Transverse colon (tissue), 4 donors: ENCODE measurements at regions not wholly inside any gene's neighbourhood (a gene's known extent, or its start where the extent isn't known, plus 50 kb on each side); places are given as distances from the start of the nearest gene placed in this dataset.

ENCODE experiments used
- DNase-seq: peaks from one replicate; pipeline ENCODE4 v3.0.0-alpha.2; 2019
- H3K27ac ChIP-seq, 4 donors: fragments of 200-600 bp; sonication (generic); 2 replicates each; pipeline ENCODE4 v1.5.1; 2016 to 2018; ENCODE audit warnings: inconsistent platforms in 4 of 4
- H3K27me3 ChIP-seq: fragments of 200-600 bp; sonication (generic); 2 replicates; pipeline ENCODE4 v1.5.1; 2017; ENCODE audit warnings: inconsistent platforms
- H3K36me3 ChIP-seq, 4 donors: fragments of 200-600 bp; sonication (generic); 2 replicates each; pipeline ENCODE4 v1.5.1; 2017 to 2019; ENCODE audit warnings: inconsistent platforms in 4 of 4
- H3K4me1 ChIP-seq, 4 donors: fragments of 200-600 bp; sonication (generic); 2 replicates each; pipeline ENCODE4 v1.5.1; 2017 to 2020; ENCODE audit warnings: inconsistent platforms in 4 of 4
- H3K4me3 ChIP-seq, 4 donors: fragments of 200-600 bp; sonication (generic); 1 replicate in 1 of 4; 2 replicates in 3 of 4; pipeline versions ENCODE4 v1.5.1 to v1.6.1; 2017 to 2019; ENCODE audit warnings: inconsistent platforms in 4 of 4
- H3K9me3 ChIP-seq, 2 donors: fragments of 200-600 bp; sonication (generic); 2 replicates each; pipeline ENCODE4 v1.5.1; 2017 to 2019; ENCODE audit warnings: inconsistent platforms in 2 of 2
- EP300 ChIP-seq: sonication (generic); formaldehyde crosslinking; IDR thresholded peaks from one replicate; pipeline ENCODE4 v1.6.1; 2017; ENCODE audit warnings: antibody characterized with exemption, low read depth
- POLR2A ChIP-seq: fragments of 450-650 bp; IDR thresholded peaks from one replicate; pipeline ENCODE4 v1.6.1; 2016; ENCODE audit warnings: antibody characterized with exemption, mild to moderate bottlenecking, moderate library complexity
- POLR2AphosphoS5 ChIP-seq, 3 donors: sonication (generic); formaldehyde crosslinking; IDR thresholded peaks; one replicate each; pipeline ENCODE4 v1.6.1; 2016; ENCODE audit warnings: antibody characterized with exemption in 3 of 3
- WGBS, 2 donors: methylation state at CpG; one replicate each; pipeline ENCODE4 v1.1.5; 2018; ENCODE audit warnings: low coverage in 1 of 2; 5-methylcytosine and 5-hydroxymethylcytosine counted together
- in situ Hi-C, 4 donors: fragments of 200-750 bp; cut with MboI; loops; one replicate each; pipeline versions ENCODE4 v1.15.0 to v1.15.1; 2017; ENCODE audit warnings: low sequenced_read_pairs in 3 of 4, low pct_ligation_motif_present in 1 of 4, low pct_unique_long_range_greater_than_20kb in 1 of 4
- intact Hi-C: fragments of 100-400 bp; cut with DNase I; formaldehyde crosslinking; loops from one replicate; pipeline ENCODE4 v1.15.1; 2023; ENCODE audit warnings: low total_unique reads
- TF ChIP-seq, protein P1 (sequence below), 5 experiments: fragments of 200-600 bp in 3 of 5; fragments of 450-650 bp in 2 of 5; sonication (generic) in 3 of 5; IDR thresholded peaks; 1 replicate in 2 of 5; 2 replicates in 3 of 5; pipeline ENCODE4 v1.5.1; 2016 to 2017; ENCODE audit warnings: antibody characterized with exemption in 5 of 5, inconsistent platforms in 3 of 5, mild to moderate bottlenecking in 2 of 5, moderate library complexity in 1 of 5

DNA sequence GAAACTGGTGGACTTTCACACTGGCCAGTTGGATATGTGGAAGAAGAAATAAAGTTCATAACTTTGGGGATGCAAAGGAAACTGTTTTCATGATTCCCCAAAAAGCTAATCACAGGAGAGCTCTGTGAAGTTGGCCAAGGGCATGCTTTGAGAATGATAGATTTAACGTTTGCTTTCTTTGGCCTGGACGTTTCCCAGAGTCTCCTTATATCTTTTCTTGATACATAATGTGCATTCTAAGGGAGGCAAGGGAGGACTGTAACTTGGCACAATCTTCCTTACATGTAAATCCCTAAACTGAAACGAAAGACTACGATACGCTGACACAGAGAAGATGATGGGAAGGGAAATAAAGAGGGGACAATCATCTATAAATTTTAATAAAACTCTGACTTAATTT is 176.5 kb upstream of the INHBA start:
- in situ Hi-C loops (no loop called here), intact Hi-C loops (no loop called here)
- no peak for DNase-seq
- Histone ChIP-seq H3K27me3 (no peaks in the 10 kb centered on the region), H3K27ac (no peak overlapping the region), H3K9me3 (no peaks in the 10 kb centered on the region), H3K4me1 (no peaks in the 10 kb centered on the region), H3K4me3 (no peak overlapping the region), H3K36me3 (no peaks in the 10 kb centered on the region)
- WGBS, 2 donors, result 80 to 88% methylated on average over 5 of the region's 5 CpGs
- TF ChIP-seq, protein P1, sequence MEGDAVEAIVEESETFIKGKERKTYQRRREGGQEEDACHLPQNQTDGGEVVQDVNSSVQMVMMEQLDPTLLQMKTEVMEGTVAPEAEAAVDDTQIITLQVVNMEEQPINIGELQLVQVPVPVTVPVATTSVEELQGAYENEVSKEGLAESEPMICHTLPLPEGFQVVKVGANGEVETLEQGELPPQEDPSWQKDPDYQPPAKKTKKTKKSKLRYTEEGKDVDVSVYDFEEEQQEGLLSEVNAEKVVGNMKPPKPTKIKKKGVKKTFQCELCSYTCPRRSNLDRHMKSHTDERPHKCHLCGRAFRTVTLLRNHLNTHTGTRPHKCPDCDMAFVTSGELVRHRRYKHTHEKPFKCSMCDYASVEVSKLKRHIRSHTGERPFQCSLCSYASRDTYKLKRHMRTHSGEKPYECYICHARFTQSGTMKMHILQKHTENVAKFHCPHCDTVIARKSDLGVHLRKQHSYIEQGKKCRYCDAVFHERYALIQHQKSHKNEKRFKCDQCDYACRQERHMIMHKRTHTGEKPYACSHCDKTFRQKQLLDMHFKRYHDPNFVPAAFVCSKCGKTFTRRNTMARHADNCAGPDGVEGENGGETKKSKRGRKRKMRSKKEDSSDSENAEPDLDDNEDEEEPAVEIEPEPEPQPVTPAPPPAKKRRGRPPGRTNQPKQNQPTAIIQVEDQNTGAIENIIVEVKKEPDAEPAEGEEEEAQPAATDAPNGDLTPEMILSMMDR (IDR thresholded peaks at IDR 0.05), result no peak
- no peak for TF ChIP-seq POLR2A
- TF ChIP-seq POLR2AphosphoS5 (IDR thresholded peaks at IDR 0.05), result no peak
- TF ChIP-seq EP300, result no peak

DNA sequence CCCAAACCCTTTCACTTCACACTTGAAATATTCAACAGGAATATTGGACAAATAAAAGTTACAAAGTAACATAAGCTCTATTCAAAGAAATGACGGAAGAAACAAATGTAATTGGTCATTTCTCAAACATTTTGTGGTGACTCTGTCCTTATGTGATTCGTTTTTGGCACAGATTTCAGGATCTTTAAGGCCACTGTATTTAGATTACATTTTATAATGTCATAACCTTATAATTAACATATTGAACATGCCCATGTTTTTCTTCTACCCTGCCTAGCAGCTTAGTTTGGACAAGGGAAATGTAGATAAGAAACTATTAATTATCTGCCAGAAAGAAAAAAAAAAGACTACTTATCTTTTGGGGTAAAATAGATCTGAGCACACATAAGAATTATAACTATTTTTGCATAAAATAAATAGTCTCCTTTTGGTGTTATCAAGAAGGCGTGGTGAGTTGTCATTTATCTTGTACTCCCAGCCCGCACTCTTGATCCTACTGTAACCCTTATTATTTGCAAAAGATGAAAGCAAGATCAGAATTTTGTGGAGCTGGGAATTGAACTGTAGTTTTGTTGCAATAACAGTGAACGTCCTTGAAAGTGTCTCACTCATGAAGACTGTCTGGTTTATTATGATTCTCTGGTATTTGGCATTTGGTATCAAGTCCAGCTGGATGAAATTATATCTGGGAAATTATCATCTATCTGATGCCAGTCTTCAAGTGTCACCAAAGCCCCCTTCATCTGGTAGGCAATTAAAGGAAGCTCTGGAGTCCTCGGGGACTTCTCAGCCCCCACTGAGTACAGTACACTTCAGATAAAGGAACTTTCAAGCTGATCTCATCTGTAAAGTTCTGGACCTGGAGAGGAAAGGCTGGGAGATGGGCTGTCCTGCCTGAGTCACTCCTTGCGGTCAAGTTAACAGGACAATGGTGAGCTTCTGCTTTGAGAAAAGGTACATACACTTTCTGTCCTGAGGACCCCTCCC is 175.7 kb upstream of the INHBA start:
- Histone ChIP-seq H3K36me3 (no peaks in the 10 kb centered on the region), H3K9me3 (no peaks in the 10 kb centered on the region), H3K4me3 (no peak overlapping the region), H3K4me1 (no peaks in the 10 kb centered on the region), H3K27me3 (no peaks in the 10 kb centered on the region), H3K27ac (no peak overlapping the region)
- no peak for DNase-seq
- TF ChIP-seq POLR2A (no peak), EP300 (no peak), POLR2AphosphoS5 (IDR thresholded peaks at IDR 0.05) (no peak)
- TF ChIP-seq, protein P1 (IDR thresholded peaks at IDR 0.05), result no peak
- intact Hi-C loops, result no loop called here
- WGBS, 2 donors, result 40 to 48% methylated on average over 7 of the region's 7 CpGs
- in situ Hi-C loops, result no loop called here

DNA sequence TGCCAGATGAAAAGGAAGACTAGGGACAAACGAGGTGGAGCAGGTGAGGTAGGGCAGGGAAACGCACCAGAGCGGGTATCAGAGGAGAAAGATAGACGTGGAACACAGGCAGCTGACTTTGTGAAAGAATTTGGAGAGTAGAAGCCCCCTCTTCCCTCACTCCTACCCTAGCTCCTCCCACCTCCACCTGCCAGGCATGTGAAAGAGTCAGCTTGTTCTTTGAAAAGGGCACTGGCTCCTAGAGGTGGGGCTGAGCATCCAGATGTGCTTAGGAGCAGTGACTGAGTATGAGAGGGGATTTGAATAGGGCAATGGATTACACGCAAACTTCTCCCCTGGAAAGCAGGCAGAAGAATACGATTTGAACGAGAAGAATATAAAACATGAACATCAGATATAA is 174.2 kb upstream of the INHBA start:
- Histone ChIP-seq H3K27ac (no peak overlapping the region), H3K9me3 (no peaks in the 10 kb centered on the region), H3K27me3 (no peaks in the 10 kb centered on the region), H3K4me3 (no peak overlapping the region), H3K4me1 (no peaks in the 10 kb centered on the region), H3K36me3 (no peaks in the 10 kb centered on the region)
- no peak for DNase-seq
- intact Hi-C loops (no loop called here), in situ Hi-C loops (no loop called here)
- 81 to 89% methylated on average over 7 of the region's 7 CpGs for WGBS, 2 donors
- TF ChIP-seq EP300 (no peak), POLR2A (no peak), POLR2AphosphoS5 (IDR thresholded peaks at IDR 0.05) (no peak)
- TF ChIP-seq, protein P1 (IDR thresholded peaks at IDR 0.05), result no peak

DNA sequence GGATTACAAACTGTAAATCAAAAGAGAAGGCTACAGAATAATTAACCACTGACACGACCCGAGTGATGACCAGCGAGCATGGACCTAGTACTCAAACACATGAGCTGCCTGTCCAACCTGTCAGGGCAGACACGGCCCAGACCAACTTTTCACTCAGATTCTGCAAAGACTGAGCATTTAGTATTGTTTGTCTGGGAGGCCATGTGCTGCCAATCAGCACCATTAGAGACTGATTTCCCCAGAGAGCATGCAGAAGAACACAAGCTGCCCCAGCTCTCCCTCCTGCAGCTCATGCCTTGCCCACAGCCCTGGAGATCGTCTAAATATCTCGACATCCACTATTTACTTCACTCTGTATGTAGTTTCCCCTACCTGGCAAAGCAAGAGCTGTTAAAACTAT is 172.6 kb upstream of the INHBA start:
- H3K9me3 ChIP-seq, result no peaks in the 10 kb centered on the region
- no peak overlapping the region for H3K4me3 ChIP-seq
- 64 to 89% methylated on average over 5 to 6 of the region's 6 CpGs for WGBS, 2 donors
- H3K27me3 ChIP-seq, result no peaks in the 10 kb centered on the region
- TF ChIP-seq EP300 (no peak), POLR2AphosphoS5 (IDR thresholded peaks at IDR 0.05) (no peak), POLR2A (no peak)
- TF ChIP-seq, protein P1 (IDR thresholded peaks at IDR 0.05), result no peak
- in situ Hi-C loops, result no loop called here
- no peak overlapping the region for H3K27ac ChIP-seq
- DNase-seq, result no peak
- intact Hi-C loops, result no loop called here
- no peaks in the 10 kb centered on the region for H3K36me3 ChIP-seq
- no peaks in the 10 kb centered on the region for H3K4me1 ChIP-seq
